NCI-H2196 treated with DMSO at 0.1 percent for 48 hours (cell line): ENCODE measurements at regions not wholly inside any gene's neighbourhood (a gene's known extent, or its start where the extent isn't known, plus 50 kb on each side); places are given as distances from the start of the nearest gene placed in this dataset.
"Not testable (repeated sequence)": the region's sequence is repeated elsewhere in the genome, so short reads cannot be mapped to it uniquely, and the experiment has no call there.

ENCODE experiments used
- DNase-seq: peaks from one replicate; lab custom pipeline; 2025; ENCODE audit not compliant: unreplicated experiment; lab: John Stamatoyannopoulos, UW

GRCh38 chr21:24420689-24421088 lies 1186.6 kb downstream of the MRPL39 start:
- DNase-seq: no peak

GRCh38 chr21:24419641-24420040 lies 1187.6 kb downstream of the MRPL39 start:
- not testable (repeated sequence) for DNase-seq

GRCh38 chr21:24418671-24419070 lies 1188.6 kb downstream of the MRPL39 start:
- no peak for DNase-seq

- no peak for DNase-seq
Observed at GRCh38 chr21:24411429-24411828, 1195.9 kb downstream of the MRPL39 start.

- DNase-seq: no peak
Observed at GRCh38 chr21:24403221-24403620, 1204.1 kb downstream of the MRPL39 start.

- DNase-seq: no peak
Observed at GRCh38 chr21:24395320-24395923, 1211.9 kb downstream of the MRPL39 start.

GRCh38 chr21:24375201-24375600 lies 1232.1 kb downstream of the MRPL39 start:
- DNase-seq: no peak

- no peak for DNase-seq
Observed at GRCh38 chr21:24372506-24372905, 1234.8 kb downstream of the MRPL39 start.

GRCh38 chr21:24369746-24370145 lies 1237.5 kb downstream of the MRPL39 start:
- DNase-seq: no peak

- DNase-seq: no peak
Observed at GRCh38 chr21:24369278-24369677, 1238.0 kb downstream of the MRPL39 start.

GRCh38 chr21:24367936-24368335 lies 1239.3 kb downstream of the MRPL39 start:
- no peak for DNase-seq

GRCh38 chr21:24353492-24353891 lies 1253.8 kb downstream of the MRPL39 start:
- DNase-seq: no peak

GRCh38 chr21:24339406-24339805 lies 1267.9 kb downstream of the MRPL39 start:
- DNase-seq: no peak

GRCh38 chr21:24336491-24336890 lies 1270.8 kb downstream of the MRPL39 start:
- DNase-seq: no peak

- DNase-seq: no peak
Observed at GRCh38 chr21:24323536-24323935, 1283.7 kb downstream of the MRPL39 start.

GRCh38 chr21:24316277-24316922 lies 1290.9 kb downstream of the MRPL39 start:
- no peak for DNase-seq

- DNase-seq: no peak
Observed at GRCh38 chr21:24310788-24311187, 1296.5 kb downstream of the MRPL39 start.

- DNase-seq: no peak
Observed at GRCh38 chr21:24308183-24308582, 1299.1 kb downstream of the MRPL39 start.

GRCh38 chr21:24302400-24302799 lies 1304.9 kb downstream of the MRPL39 start:
- DNase-seq: no peak

- no peak for DNase-seq
Observed at GRCh38 chr21:24298040-24298439, 1309.2 kb downstream of the MRPL39 start.

GRCh38 chr21:24294171-24294570 lies 1313.1 kb downstream of the MRPL39 start:
- DNase-seq: no peak

- DNase-seq: no peak
Observed at GRCh38 chr21:24290151-24290833, 1317.0 kb downstream of the MRPL39 start.
